C4-2B (cell line): ENCODE measurements at regions not wholly inside any gene's neighbourhood (a gene's known extent, or its start where the extent isn't known, plus 50 kb on each side); places are given as distances from the start of the nearest gene placed in this dataset.
"Not testable (repeated sequence)": the region's sequence is repeated elsewhere in the genome, so short reads cannot be mapped to it uniquely, and the experiment has no call there.

ENCODE experiments used
- H3K27ac ChIP-seq: fragments of 450-650 bp; 2 replicates; pipeline ENCODE4 v1.5.1; 2017
- CTCF ChIP-seq: fragments of 450-650 bp; conservative IDR thresholded peaks from 2 replicates; pipeline ENCODE4 v1.5.1; 2017; ENCODE audit warnings: mild to moderate bottlenecking
- ZFX ChIP-seq: fragments of 450-650 bp; IDR thresholded peaks from 2 replicates; pipeline ENCODE4 v1.6.1; 2017

- peak overlapping the region; percentile 85 for H3K27ac ChIP-seq
Observed at GRCh38 chr10:46787321-46787615, 124.0 kb upstream of the PTPN20 start.

GRCh38 chr10:46792657-46793357 is 118.4 kb upstream of the PTPN20 start:
- not testable (repeated sequence) for H3K27ac ChIP-seq

More at GRCh38 chr10:46787321-46787615, 124.0 kb upstream of the PTPN20 start:
- TF ChIP-seq CTCF: no peak
- TF ChIP-seq ZFX: no peak

GRCh38 chr10:46796351-46796750 is 114.9 kb upstream of the PTPN20 start:
- H3K27ac ChIP-seq: not testable (repeated sequence)

GRCh38 chr10:46802010-46802409 is 109.2 kb upstream of the PTPN20 start:
- H3K27ac ChIP-seq: not testable (repeated sequence)

GRCh38 chr10:46803082-46803481 is 108.1 kb upstream of the PTPN20 start:
- not testable (repeated sequence) for H3K27ac ChIP-seq

GRCh38 chr10:46810222-46810621 is 101.0 kb upstream of the PTPN20 start:
- not testable (repeated sequence) for H3K27ac ChIP-seq

- H3K27ac ChIP-seq: not testable (repeated sequence)
Observed at GRCh38 chr10:46816126-46816525, 95.1 kb upstream of the PTPN20 start.

GRCh38 chr10:46840393-46841050 is 70.7 kb upstream of the PTPN20 start:
- H3K27ac ChIP-seq: not testable (repeated sequence)

GRCh38 chr10:46841051-46841593 is 70.1 kb upstream of the PTPN20 start:
- not testable (repeated sequence) for H3K27ac ChIP-seq

- H3K27ac ChIP-seq: not testable (repeated sequence)
Observed at GRCh38 chr10:46845194-46845593, 66.0 kb upstream of the PTPN20 start.

GRCh38 chr10:46845640-46846039 is 65.6 kb upstream of the PTPN20 start:
- H3K27ac ChIP-seq: not testable (repeated sequence)

- H3K27ac ChIP-seq: not testable (repeated sequence)
Observed at GRCh38 chr10:46860753-46861152, 50.5 kb upstream of the PTPN20 start.
